HEK293T (cell line): ENCODE measurements at regions not wholly inside any gene's neighbourhood (a gene's known extent, or its start where the extent isn't known, plus 50 kb on each side); places are given as distances from the start of the nearest gene placed in this dataset.

ENCODE experiments used
- FOXA1 ChIP-seq: fragments of 450-650 bp; IDR thresholded peaks from 2 replicates; pipeline ENCODE4 v1.6.1; 2016; ENCODE audit warnings: mild to moderate bottlenecking
- FOXK2 ChIP-seq: fragments of 450-650 bp; IDR thresholded peaks from 2 replicates; pipeline ENCODE4 v1.6.1; 2016; ENCODE audit warnings: mild to moderate bottlenecking
- SP1 ChIP-seq: fragments of 450-650 bp; IDR thresholded peaks from 2 replicates; pipeline ENCODE4 v1.6.1; 2017
- SUZ12 ChIP-seq: fragments of 450-650 bp; IDR thresholded peaks from 2 replicates; pipeline ENCODE4 v1.6.1; 2016; ENCODE audit warnings: mild to moderate bottlenecking

DNA sequence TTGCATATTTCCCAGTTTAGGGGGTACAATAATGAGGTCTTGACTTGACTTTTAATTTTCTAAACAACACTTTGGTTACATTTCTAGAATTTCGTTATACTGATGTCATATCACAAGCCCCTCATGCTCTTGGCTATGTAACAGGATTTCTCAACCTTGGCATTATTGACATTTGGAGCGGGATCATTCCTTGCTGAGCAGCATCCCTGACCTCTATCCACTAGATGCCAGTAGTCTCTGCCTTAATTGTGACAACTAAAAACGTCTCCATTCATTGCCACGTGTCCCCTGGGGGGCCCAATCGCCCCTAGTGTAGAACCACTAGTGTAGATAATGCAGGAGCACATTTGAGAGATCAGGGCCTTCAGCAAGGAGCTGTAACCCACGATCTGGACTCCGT lies 234.2 kb upstream of the MID1 start:
- TF ChIP-seq SUZ12 (no peak), FOXA1 (no peak), FOXK2 (no peak), SP1 (no peak)
